Lung (tissue), 11 donors: ENCODE measurements at regions not wholly inside any gene's neighbourhood (a gene's known extent, or its start where the extent isn't known, plus 50 kb on each side); places are given as distances from the start of the nearest gene placed in this dataset.

Experiments
- ATAC-seq: fragments of 200-7000 bp; cut with Tn5 transposase; one replicate; pipeline ENCODE4 v1.9.1; 2020; ENCODE audit warnings: moderate number of reproducible peaks; ENCODE audit not compliant: insufficient read depth, low FRiP score
- DNase-seq, 3 donors: peaks; one replicate each; pipeline ENCODE4 v3.0.0-alpha.2; 2013 to 2017
- H3K27ac ChIP-seq, 2 donors: one replicate each; pipeline ENCODE4 v1.5.1; 2013; ENCODE audit warnings: mild to moderate bottlenecking in 2 of 2, moderate library complexity in 2 of 2, control low read depth in 1 of 2, inconsistent platforms in 1 of 2, low read depth in 1 of 2, low read length in 1 of 2
- H3K27me3 ChIP-seq, 3 donors: one replicate each; pipeline ENCODE4 v1.5.1; 2013; ENCODE audit warnings: low read length in 2 of 3; ENCODE audit not compliant: control insufficient read depth in 3 of 3, insufficient read depth in 3 of 3
- H3K36me3 ChIP-seq, 4 donors: one replicate each; pipeline ENCODE4 v1.5.1; 2013; ENCODE audit warnings: low read length in 4 of 4, mild to moderate bottlenecking in 1 of 4, moderate library complexity in 1 of 4; ENCODE audit not compliant: control insufficient read depth in 4 of 4, insufficient read depth in 4 of 4
- H3K4me1 ChIP-seq, 5 donors: one replicate each; pipeline ENCODE4 v1.5.1; 2013; ENCODE audit warnings: low read length in 5 of 5, mild to moderate bottlenecking in 2 of 5, moderate library complexity in 1 of 5; ENCODE audit not compliant: control insufficient read depth in 5 of 5, insufficient read depth in 5 of 5
- H3K4me3 ChIP-seq: one replicate; pipeline ENCODE4 v1.5.1; 2013; ENCODE audit warnings: mild to moderate bottlenecking, control low read depth, moderate library complexity
- H3K9ac ChIP-seq, 2 donors: one replicate each; pipeline ENCODE4 v1.5.1; 2013; ENCODE audit warnings: low read length in 2 of 2, control low read depth in 1 of 2; ENCODE audit not compliant: insufficient read depth in 1 of 2
- H3K9me3 ChIP-seq, 4 donors: one replicate each; pipeline ENCODE4 v1.5.1; 2013; ENCODE audit warnings: low read length in 3 of 4, mild to moderate bottlenecking in 1 of 4, moderate library complexity in 1 of 4; ENCODE audit not compliant: control insufficient read depth in 4 of 4, insufficient read depth in 3 of 4
- CTCF ChIP-seq: IDR thresholded peaks from 2 replicates; pipeline ENCODE4 v1.5.1; 2012; ENCODE audit warnings: mild to moderate bottlenecking; ENCODE audit errors: control extremely low read depth, extremely low read depth
- WGBS, 2 donors: extraction: QIAGEN DNeasy Blood & Tissue Kit; methylation state at CpG; one replicate each; pipeline ENCODE4 v1.1.7; 2013; 5-methylcytosine and 5-hydroxymethylcytosine counted together
- donor health status: control.
- donor health status: control.
- donor health status: Bipolar disorder and iron deficiency.
- donor health status: healthy.
- donor health status: DM: yes; HTN: yes; CAD: no.

GRCh38 chr4:4663028-4663427 lies 121.2 kb upstream of the STX18 start:
- Histone ChIP-seq H3K27ac (no peak overlapping the region), H3K9me3 (peaks cover 0 to 3% (median 0%) of the 10 kb centered on the region in 4 donors), H3K36me3 (no peaks in the 10 kb centered on the region), H3K27me3 (no peaks in the 10 kb centered on the region), H3K4me1 (peaks cover 0 to 18% (median 3%) of the 10 kb centered on the region in 5 donors), H3K4me3 (no peak overlapping the region), H3K9ac (no peak overlapping the region)
- no peak for DNase-seq
- no peak for TF ChIP-seq CTCF
- 81 to 89% methylated on average over 10 of the region's 10 CpGs for WGBS, 2 donors
- ATAC-seq, result no peak

GRCh38 chr4:4662230-4662629 lies 120.4 kb upstream of the STX18 start:
- ATAC-seq, result no peak
- no peak overlapping the region for H3K27ac ChIP-seq
- WGBS, 2 donors, result 81 to 83% methylated on average over 2 of the region's 2 CpGs
- DNase-seq, result no peak
- no peak overlapping the region for H3K4me3 ChIP-seq
- no peak overlapping the region for H3K9ac ChIP-seq
- H3K27me3 ChIP-seq, result no peaks in the 10 kb centered on the region
- peaks cover 0 to 13% (median 3%) of the 10 kb centered on the region in 5 donors for H3K4me1 ChIP-seq
- peaks cover 0 to 9% (median 0%) of the 10 kb centered on the region in 4 donors for H3K9me3 ChIP-seq
- no peak for TF ChIP-seq CTCF
- no peaks in the 10 kb centered on the region for H3K36me3 ChIP-seq

- Histone ChIP-seq H3K4me3 (no peak overlapping the region), H3K27ac (no peak overlapping the region), H3K27me3 (no peaks in the 10 kb centered on the region), H3K36me3 (no peaks in the 10 kb centered on the region), H3K9me3 (peaks cover 0 to 9% (median 0%) of the 10 kb centered on the region in 4 donors), H3K9ac (no peak overlapping the region), H3K4me1 (no peaks in the 10 kb centered on the region)
- DNase-seq (no peak), ATAC-seq (no peak)
- no peak for TF ChIP-seq CTCF
- 81 to 82% methylated on average over 11 of the region's 11 CpGs for WGBS, 2 donors
Observed at GRCh38 chr4:4659871-4660651, 118.2 kb upstream of the STX18 start.
